Immature natural killer cell (primary cell): ENCODE measurements at regions not wholly inside any gene's neighbourhood (a gene's known extent, or its start where the extent isn't known, plus 50 kb on each side); places are given as distances from the start of the nearest gene placed in this dataset.
"Not testable (repeated sequence)": the region's sequence is repeated elsewhere in the genome, so short reads cannot be mapped to it uniquely, and the experiment has no call there.

Experiments used
- DNase-seq, 3 donors: peaks; one replicate each; pipeline ENCODE4 v3.0.0; 2022; ENCODE audit warnings: mixed read lengths in 1 of 3
- H3K27ac Mint-ChIP-seq, 6 donors: one replicate each; pipeline ENCODE4 v1.8.0; 2020; ENCODE audit warnings: mixed read lengths in 6 of 6, mild to moderate bottlenecking in 5 of 6, inconsistent platforms in 4 of 6, moderate library complexity in 3 of 6
- H3K27me3 Mint-ChIP-seq, 3 donors: one replicate each; pipeline ENCODE4 v1.8.0; 2020 to 2021; ENCODE audit warnings: low read depth in 3 of 3, mild to moderate bottlenecking in 3 of 3, mixed read lengths in 3 of 3, moderate library complexity in 3 of 3, inconsistent platforms in 1 of 3
- H3K36me3 Mint-ChIP-seq, 3 donors: one replicate each; pipeline ENCODE4 v1.8.0; 2020; ENCODE audit warnings: mixed read lengths in 3 of 3, inconsistent platforms in 2 of 3, mild to moderate bottlenecking in 2 of 3
- H3K4me1 Mint-ChIP-seq, 2 donors: one replicate each; pipeline ENCODE4 v1.8.0; 2020; ENCODE audit warnings: inconsistent platforms in 2 of 2, mild to moderate bottlenecking in 2 of 2, mixed read lengths in 2 of 2, moderate library complexity in 1 of 2
- H3K4me3 Mint-ChIP-seq, 5 donors: one replicate each; pipeline ENCODE4 v1.8.0; 2020; ENCODE audit warnings: mild to moderate bottlenecking in 5 of 5, mixed read lengths in 5 of 5, inconsistent platforms in 3 of 5, moderate library complexity in 3 of 5
- H3K9me3 Mint-ChIP-seq, 6 donors: one replicate each; pipeline ENCODE4 v1.8.0; 2020; ENCODE audit warnings: mild to moderate bottlenecking in 6 of 6, mixed read lengths in 6 of 6, inconsistent platforms in 4 of 6, moderate library complexity in 3 of 6

- DNase-seq = no peak
- Mint-ChIP-seq H3K4me3 (no peak overlapping the region), H3K27ac (no peak overlapping the region), H3K4me1 (no peaks in the 10 kb centered on the region), H3K9me3 (peaks cover 0 to 10% (median 3%) of the 10 kb centered on the region in 6 donors), H3K36me3 (no peaks in the 10 kb centered on the region), H3K27me3 (peaks cover 0 to 4% (median 3%) of the 10 kb centered on the region in 3 donors)
Observed at GRCh38 chr3:106839576-106840280, 537.5 kb upstream of the CCDC54 start.

GRCh38 chr3:106840319-106840718 lies 536.9 kb upstream of the CCDC54 start:
- peaks cover 0 to 10% (median 3%) of the 10 kb centered on the region in 6 donors for H3K9me3 Mint-ChIP-seq
- H3K36me3 Mint-ChIP-seq = no peaks in the 10 kb centered on the region
- DNase-seq = no peak
- peaks cover 0 to 4% (median 3%) of the 10 kb centered on the region in 3 donors for H3K27me3 Mint-ChIP-seq
- no peak overlapping the region for H3K4me3 Mint-ChIP-seq
- no peak overlapping the region for H3K27ac Mint-ChIP-seq
- H3K4me1 Mint-ChIP-seq = no peaks in the 10 kb centered on the region

- Mint-ChIP-seq H3K27me3 (peaks cover 0 to 4% (median under 1%) of the 10 kb centered on the region in 3 donors), H3K36me3 (no peaks in the 10 kb centered on the region), H3K4me3 (no peak overlapping the region), H3K27ac (no peak overlapping the region), H3K4me1 (no peaks in the 10 kb centered on the region), H3K9me3 (peaks cover 1 to 7% (median 3%) of the 10 kb centered on the region in 6 donors)
- no peak for DNase-seq
Observed at GRCh38 chr3:106842151-106842550, 535.1 kb upstream of the CCDC54 start.

- Mint-ChIP-seq H3K4me1 (no peaks in the 10 kb centered on the region), H3K9me3 (peaks cover 0 to 8% (median 4%) of the 10 kb centered on the region in 6 donors), H3K36me3 (no peaks in the 10 kb centered on the region), H3K4me3 (no peak overlapping the region), H3K27ac (no peak overlapping the region), H3K27me3 (no peaks in the 10 kb centered on the region)
- no peak for DNase-seq
Observed at GRCh38 chr3:106844638-106845037, 532.6 kb upstream of the CCDC54 start.

GRCh38 chr3:106848099-106848498 lies 529.1 kb upstream of the CCDC54 start:
- H3K9me3 Mint-ChIP-seq = peaks cover 0 to 5% (median 4%) of the 10 kb centered on the region in 6 donors
- no peak for DNase-seq
- H3K27me3 Mint-ChIP-seq = no peaks in the 10 kb centered on the region
- no peak overlapping the region for H3K4me3 Mint-ChIP-seq
- no peaks in the 10 kb centered on the region for H3K4me1 Mint-ChIP-seq
- no peak overlapping the region for H3K27ac Mint-ChIP-seq
- no peaks in the 10 kb centered on the region for H3K36me3 Mint-ChIP-seq

GRCh38 chr3:106850437-106850836 lies 526.8 kb upstream of the CCDC54 start:
- no peak overlapping the region for H3K4me3 Mint-ChIP-seq
- H3K9me3 Mint-ChIP-seq = peaks cover 0 to 11% (median 6%) of the 10 kb centered on the region in 6 donors
- H3K4me1 Mint-ChIP-seq = no peaks in the 10 kb centered on the region
- H3K27me3 Mint-ChIP-seq = no peaks in the 10 kb centered on the region
- H3K36me3 Mint-ChIP-seq = no peaks in the 10 kb centered on the region
- H3K27ac Mint-ChIP-seq = no peak overlapping the region
- no peak for DNase-seq

- H3K4me3 Mint-ChIP-seq, H3K4me1 Mint-ChIP-seq, DNase-seq, H3K27ac Mint-ChIP-seq, H3K27me3 Mint-ChIP-seq, H3K36me3 Mint-ChIP-seq: not testable (repeated sequence)
- H3K9me3 Mint-ChIP-seq = peaks cover 4 to 10% (median 5%) of the 10 kb centered on the region in 6 donors
Observed at GRCh38 chr3:106858321-106858720, 518.9 kb upstream of the CCDC54 start.

GRCh38 chr3:106860182-106860581 lies 517.1 kb upstream of the CCDC54 start:
- no peak for DNase-seq
- Mint-ChIP-seq H3K4me1 (no peaks in the 10 kb centered on the region), H3K27me3 (peaks cover 0 to 2% (median 0%) of the 10 kb centered on the region in 3 donors), H3K4me3 (no peak overlapping the region), H3K36me3 (no peaks in the 10 kb centered on the region), H3K27ac (no peak overlapping the region), H3K9me3 (peaks cover 0 to 12% (median 5%) of the 10 kb centered on the region in 6 donors)

- Mint-ChIP-seq H3K27me3 (peaks cover 0 to 3% (median 0%) of the 10 kb centered on the region in 3 donors), H3K4me3 (no peak overlapping the region), H3K4me1 (no peaks in the 10 kb centered on the region), H3K27ac (no peak overlapping the region), H3K36me3 (no peaks in the 10 kb centered on the region), H3K9me3 (peaks cover 0 to 15% (median 4%) of the 10 kb centered on the region in 6 donors)
- no peak for DNase-seq
Observed at GRCh38 chr3:106862067-106862466, 515.2 kb upstream of the CCDC54 start.

GRCh38 chr3:106877627-106878026 lies 499.6 kb upstream of the CCDC54 start:
- DNase-seq = no peak
- H3K9me3 Mint-ChIP-seq = peaks cover 5 to 18% (median 12%) of the 10 kb centered on the region in 6 donors
- H3K36me3 Mint-ChIP-seq = no peaks in the 10 kb centered on the region
- H3K27ac Mint-ChIP-seq = no peak overlapping the region
- H3K27me3 Mint-ChIP-seq = peaks cover 0 to 6% (median 1%) of the 10 kb centered on the region in 3 donors
- no peak overlapping the region for H3K4me3 Mint-ChIP-seq
- H3K4me1 Mint-ChIP-seq = no peaks in the 10 kb centered on the region

GRCh38 chr3:106880206-106880605 lies 497.0 kb upstream of the CCDC54 start:
- Mint-ChIP-seq H3K27ac (no peak overlapping the region), H3K4me3 (no peak overlapping the region), H3K4me1 (no peaks in the 10 kb centered on the region), H3K9me3 (peaks cover 3 to 24% (median 10%) of the 10 kb centered on the region in 6 donors), H3K27me3 (peaks cover 0 to 6% (median 1%) of the 10 kb centered on the region in 3 donors), H3K36me3 (no peaks in the 10 kb centered on the region)
- DNase-seq = no peak

- peaks cover 0 to 6% (median 1%) of the 10 kb centered on the region in 3 donors for H3K27me3 Mint-ChIP-seq
- H3K4me1 Mint-ChIP-seq = no peaks in the 10 kb centered on the region
- H3K9me3 Mint-ChIP-seq = peaks cover 5 to 24% (median 12%) of the 10 kb centered on the region in 6 donors
- H3K4me3 Mint-ChIP-seq = no peak overlapping the region
- no peak for DNase-seq
- H3K36me3 Mint-ChIP-seq = no peaks in the 10 kb centered on the region
- H3K27ac Mint-ChIP-seq = no peak overlapping the region
Observed at GRCh38 chr3:106881186-106881585, 496.1 kb upstream of the CCDC54 start.

- no peak for DNase-seq
- H3K4me1 Mint-ChIP-seq = no peaks in the 10 kb centered on the region
- no peak overlapping the region for H3K4me3 Mint-ChIP-seq
- H3K36me3 Mint-ChIP-seq = no peaks in the 10 kb centered on the region
- H3K27me3 Mint-ChIP-seq = peaks cover 0 to 6% (median 1%) of the 10 kb centered on the region in 3 donors
- peaks cover 5 to 24% (median 12%) of the 10 kb centered on the region in 6 donors for H3K9me3 Mint-ChIP-seq
- H3K27ac Mint-ChIP-seq = no peak overlapping the region
Observed at GRCh38 chr3:106882297-106882696, 494.9 kb upstream of the CCDC54 start.

GRCh38 chr3:106906074-106906473 lies 471.2 kb upstream of the CCDC54 start:
- Mint-ChIP-seq H3K9me3 (peaks cover 0 to 10% (median 5%) of the 10 kb centered on the region in 6 donors), H3K4me3 (no peak overlapping the region), H3K27me3 (peaks cover 0 to 1% (median 0%) of the 10 kb centered on the region in 3 donors), H3K27ac (no peak overlapping the region), H3K36me3 (no peaks in the 10 kb centered on the region), H3K4me1 (no peaks in the 10 kb centered on the region)
- DNase-seq = no peak
